ENCODE measurements at regions not wholly inside any gene's neighbourhood (a gene's known extent, or its start where the extent isn't known, plus 50 kb on each side); places are given as distances from the start of the nearest gene placed in this dataset.
"Not testable (repeated sequence)": the region's sequence is repeated elsewhere in the genome, so short reads cannot be mapped to it uniquely, and the experiment has no call there.

DNA sequence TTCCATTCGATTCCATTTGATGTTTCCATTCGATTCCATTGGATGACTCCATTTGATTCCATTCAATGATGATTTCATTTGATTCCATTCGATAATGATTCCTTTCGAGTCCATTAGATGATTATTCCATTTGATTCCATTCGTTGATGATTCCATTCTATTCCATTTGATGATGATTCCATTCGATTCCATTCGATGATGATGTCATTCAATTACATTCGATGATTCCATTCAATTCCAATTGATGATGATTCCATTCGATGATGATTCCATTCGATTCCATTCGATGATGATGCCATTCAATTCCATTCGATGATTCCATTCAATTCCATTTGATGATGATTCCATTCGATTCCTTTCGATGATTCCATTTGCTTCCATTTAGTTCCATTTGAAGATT is 635.6 kb downstream of the TP53TG3F start:
- not testable (repeated sequence) for TF ChIP-seq EP300 (IDR thresholded peaks at IDR 0.05)
- TF ChIP-seq, protein P1, sequence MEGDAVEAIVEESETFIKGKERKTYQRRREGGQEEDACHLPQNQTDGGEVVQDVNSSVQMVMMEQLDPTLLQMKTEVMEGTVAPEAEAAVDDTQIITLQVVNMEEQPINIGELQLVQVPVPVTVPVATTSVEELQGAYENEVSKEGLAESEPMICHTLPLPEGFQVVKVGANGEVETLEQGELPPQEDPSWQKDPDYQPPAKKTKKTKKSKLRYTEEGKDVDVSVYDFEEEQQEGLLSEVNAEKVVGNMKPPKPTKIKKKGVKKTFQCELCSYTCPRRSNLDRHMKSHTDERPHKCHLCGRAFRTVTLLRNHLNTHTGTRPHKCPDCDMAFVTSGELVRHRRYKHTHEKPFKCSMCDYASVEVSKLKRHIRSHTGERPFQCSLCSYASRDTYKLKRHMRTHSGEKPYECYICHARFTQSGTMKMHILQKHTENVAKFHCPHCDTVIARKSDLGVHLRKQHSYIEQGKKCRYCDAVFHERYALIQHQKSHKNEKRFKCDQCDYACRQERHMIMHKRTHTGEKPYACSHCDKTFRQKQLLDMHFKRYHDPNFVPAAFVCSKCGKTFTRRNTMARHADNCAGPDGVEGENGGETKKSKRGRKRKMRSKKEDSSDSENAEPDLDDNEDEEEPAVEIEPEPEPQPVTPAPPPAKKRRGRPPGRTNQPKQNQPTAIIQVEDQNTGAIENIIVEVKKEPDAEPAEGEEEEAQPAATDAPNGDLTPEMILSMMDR (IDR thresholded peaks at IDR 0.05), result not testable (repeated sequence)
